Naive B cell (primary cell): ENCODE measurements at regions not wholly inside any gene's neighbourhood (a gene's known extent, or its start where the extent isn't known, plus 50 kb on each side); places are given as distances from the start of the nearest gene placed in this dataset.
A peak's percentile ranks its signal among the peaks of the same experiment; 100 is the strongest.

Source experiments
- ATAC-seq, 2 donors: fragments of 150-1000 bp; cut with Tn5 transposase; 2 replicates each; pipeline ENCODE4 v1.10.0; 2021; ENCODE audit warnings: low read depth in 2 of 2, mild to moderate bottlenecking in 2 of 2, moderate library complexity in 2 of 2
- DNase-seq: peaks from one replicate; pipeline ENCODE4 v3.0.0; 2022
- H3K27ac Mint-ChIP-seq, 6 donors: one replicate each; pipeline ENCODE4 v1.8.0; 2020 to 2022; ENCODE audit warnings: mild to moderate bottlenecking in 6 of 6, mixed read lengths in 6 of 6, moderate library complexity in 5 of 6, inconsistent platforms in 2 of 6
- H3K27me3 Mint-ChIP-seq, 3 donors: one replicate each; pipeline ENCODE4 v1.8.0; 2021 to 2022; ENCODE audit warnings: mixed read lengths in 3 of 3, mild to moderate bottlenecking in 1 of 3
- H3K36me3 Mint-ChIP-seq, 2 donors: one replicate each; pipeline ENCODE4 v1.8.0; 2020 to 2022; ENCODE audit warnings: mixed read lengths in 2 of 2, inconsistent platforms in 1 of 2, mild to moderate bottlenecking in 1 of 2
- H3K4me1 Mint-ChIP-seq, 3 donors: one replicate each; pipeline ENCODE4 v1.8.0; 2020 to 2022; ENCODE audit warnings: mixed read lengths in 3 of 3, inconsistent platforms in 1 of 3, mild to moderate bottlenecking in 1 of 3, moderate library complexity in 1 of 3
- H3K4me3 Mint-ChIP-seq, 8 donors: one replicate each; pipeline ENCODE4 v1.8.0; 2020 to 2022; ENCODE audit warnings: mild to moderate bottlenecking in 8 of 8, mixed read lengths in 8 of 8, moderate library complexity in 8 of 8, inconsistent platforms in 2 of 8
- H3K9me3 Mint-ChIP-seq, 7 donors: one replicate each; pipeline ENCODE4 v1.8.0; 2020 to 2022; ENCODE audit warnings: mixed read lengths in 7 of 7, mild to moderate bottlenecking in 5 of 7, inconsistent platforms in 2 of 7, moderate library complexity in 1 of 7

DNA sequence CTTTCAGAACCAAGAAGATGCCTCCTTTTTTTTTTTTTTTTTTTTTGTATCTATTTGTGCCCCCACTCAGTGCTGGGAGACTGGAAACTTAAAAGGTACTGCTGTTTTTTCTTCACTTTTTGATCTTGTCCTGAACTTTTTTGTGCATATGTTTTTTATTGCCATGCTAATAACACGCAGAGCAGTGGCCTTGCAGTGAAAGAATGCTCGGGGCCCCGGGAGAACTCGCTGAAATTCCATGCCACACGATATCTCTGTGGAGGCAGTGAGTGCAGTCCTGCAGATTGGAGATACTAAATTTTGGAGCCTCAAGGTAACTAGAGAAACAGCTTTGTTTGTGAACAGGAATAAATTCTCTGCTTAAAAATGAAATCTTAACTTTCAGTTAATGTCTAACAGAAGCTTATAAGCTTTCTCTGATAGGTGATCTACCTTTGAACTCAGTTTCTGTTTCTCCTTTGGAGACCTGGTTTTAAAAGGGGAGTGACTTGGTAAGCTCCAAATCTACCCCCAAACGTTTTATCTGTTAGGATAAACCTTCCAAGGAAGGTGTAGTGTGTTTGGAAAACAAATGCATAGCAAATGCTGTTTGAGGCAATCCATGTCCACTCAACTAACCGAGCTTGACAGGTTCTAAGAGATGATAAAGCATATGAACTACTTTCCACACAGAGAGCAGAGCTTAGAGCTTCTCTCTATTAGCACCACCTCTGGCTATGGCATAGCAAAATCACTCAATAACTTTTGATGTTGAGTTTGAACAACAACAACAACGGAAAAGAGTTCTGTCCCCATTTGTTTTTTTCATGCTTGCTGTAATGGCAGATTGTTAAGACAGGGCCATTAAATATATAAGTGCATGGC, 113.7 kb upstream of the PLXNA2 start:
- no peak for DNase-seq
- peaks cover 7 to 17% (median 10%) of the 10 kb centered on the region in 3 donors for H3K27me3 Mint-ChIP-seq
- H3K27ac Mint-ChIP-seq, result no peak overlapping the region
- ATAC-seq, result no peak
- H3K36me3 Mint-ChIP-seq, result no peaks in the 10 kb centered on the region
- no peaks in the 10 kb centered on the region for H3K4me1 Mint-ChIP-seq
- no peak overlapping the region for H3K4me3 Mint-ChIP-seq
- H3K9me3 Mint-ChIP-seq, result peaks cover 0 to 6% (median 0%) of the 10 kb centered on the region in 7 donors

DNA sequence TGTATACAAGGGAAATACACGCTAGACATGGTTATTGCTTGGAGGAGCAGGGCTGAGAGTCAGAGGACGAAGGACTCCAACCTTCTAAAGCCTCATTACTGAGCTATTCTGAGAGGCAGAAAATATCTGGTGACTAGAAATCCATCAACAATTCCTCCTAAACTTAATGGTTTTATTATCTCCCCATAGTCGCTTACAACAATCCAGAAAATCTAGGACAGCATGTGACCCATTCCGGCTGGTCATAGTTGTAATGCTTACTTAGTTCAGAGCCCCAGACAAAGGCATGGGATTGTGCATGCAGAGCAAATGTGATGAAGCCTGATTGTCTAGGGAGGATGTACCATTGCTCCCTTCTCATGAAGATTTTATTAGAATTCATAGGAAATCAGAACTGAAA, 114.5 kb upstream of the PLXNA2 start:
- Mint-ChIP-seq H3K27me3 (peaks cover 15 to 17% (median 15%) of the 10 kb centered on the region in 3 donors), H3K4me3 (no peak overlapping the region), H3K9me3 (peaks cover 0 to 6% (median 0%) of the 10 kb centered on the region in 7 donors), H3K4me1 (no peaks in the 10 kb centered on the region), H3K36me3 (no peaks in the 10 kb centered on the region), H3K27ac (no peak overlapping the region)
- ATAC-seq (no peak), DNase-seq (no peak)

DNA sequence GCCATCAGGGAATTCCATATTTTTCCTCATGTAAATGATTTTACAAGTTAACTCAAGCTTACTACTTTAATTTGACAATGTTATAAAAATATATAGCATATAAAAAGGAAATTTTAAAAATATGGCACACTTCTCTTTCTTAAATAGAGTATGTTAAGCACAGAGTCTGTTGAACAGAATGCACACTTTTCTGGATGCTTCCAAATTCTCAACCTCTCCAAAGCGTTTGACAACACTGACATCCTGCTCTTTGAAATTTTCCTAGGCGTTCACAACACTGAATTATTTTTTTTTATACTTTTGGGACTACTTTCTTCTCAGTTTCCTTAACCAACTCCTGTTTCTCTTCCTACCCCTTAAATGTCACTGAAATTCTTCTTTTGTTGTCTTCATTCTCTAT, 117.8 kb upstream of the PLXNA2 start:
- peaks cover 0 to 2% (median 0%) of the 10 kb centered on the region in 7 donors for H3K9me3 Mint-ChIP-seq
- no peaks in the 10 kb centered on the region for H3K4me1 Mint-ChIP-seq
- peak overlapping the region in 1 of 6 donors; percentile 51 for H3K27ac Mint-ChIP-seq
- H3K36me3 Mint-ChIP-seq, result no peaks in the 10 kb centered on the region
- ATAC-seq, result no peak
- peaks cover 15 to 17% (median 15%) of the 10 kb centered on the region in 3 donors for H3K27me3 Mint-ChIP-seq
- no peak overlapping the region for H3K4me3 Mint-ChIP-seq
- no peak for DNase-seq

DNA sequence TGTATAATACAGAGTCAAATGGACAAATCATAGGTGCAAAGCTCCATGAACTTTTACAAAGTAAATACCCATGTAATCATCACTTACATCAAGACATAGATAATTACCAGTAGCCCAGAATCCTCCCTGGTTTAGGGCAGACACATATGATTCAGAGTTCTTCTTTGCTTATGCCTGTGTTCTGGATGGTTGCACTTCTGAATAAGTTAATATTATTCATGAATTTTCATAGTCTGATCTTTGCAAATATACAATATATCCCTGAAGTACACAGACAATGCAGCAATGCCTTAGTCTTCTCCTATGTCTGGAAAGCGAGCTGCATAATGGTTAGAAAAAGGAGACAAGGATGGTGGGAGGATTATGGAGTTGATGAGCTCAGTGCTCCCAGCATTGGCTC, 122.4 kb upstream of the PLXNA2 start:
- peaks cover 0 to 2% (median 0%) of the 10 kb centered on the region in 7 donors for H3K9me3 Mint-ChIP-seq
- DNase-seq (no peak), ATAC-seq (no peak)
- H3K27ac Mint-ChIP-seq, result no peak overlapping the region
- H3K27me3 Mint-ChIP-seq, result peaks cover 10 to 15% (median 15%) of the 10 kb centered on the region in 3 donors
- H3K4me1 Mint-ChIP-seq, result peaks cover 6 to 10% (median 10%) of the 10 kb centered on the region in 3 donors
- H3K4me3 Mint-ChIP-seq, result no peak overlapping the region
- no peaks in the 10 kb centered on the region for H3K36me3 Mint-ChIP-seq

DNA sequence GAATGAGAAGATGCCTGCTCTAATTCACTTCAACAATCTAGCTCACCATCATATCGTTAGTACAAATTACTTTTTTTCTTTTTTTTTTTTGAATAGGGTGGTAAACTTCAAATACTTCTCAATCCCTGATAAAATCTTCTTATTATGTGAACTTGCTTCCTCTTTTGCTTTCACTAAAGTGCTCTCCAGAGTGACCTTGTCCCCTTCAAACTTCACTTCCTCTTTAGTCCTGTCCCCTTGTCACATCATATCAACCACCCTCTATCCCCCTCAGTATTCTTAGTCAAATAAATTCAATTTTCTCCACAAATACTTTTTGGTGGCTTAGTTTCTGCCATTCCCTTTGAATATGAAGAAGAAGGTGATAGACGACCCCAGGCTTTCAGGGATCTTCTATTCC, 124.9 kb upstream of the PLXNA2 start:
- no peak for DNase-seq
- ATAC-seq, result no peak
- Mint-ChIP-seq H3K27ac (peak overlapping the region in 1 of 6 donors; percentile 62), H3K4me1 (peaks cover 6 to 10% (median 10%) of the 10 kb centered on the region in 3 donors), H3K9me3 (peaks cover 0 to 2% (median 0%) of the 10 kb centered on the region in 7 donors), H3K27me3 (no peaks in the 10 kb centered on the region), H3K36me3 (no peaks in the 10 kb centered on the region), H3K4me3 (peak overlapping the region in 2 of 8 donors; percentile 2 to 41)

DNA sequence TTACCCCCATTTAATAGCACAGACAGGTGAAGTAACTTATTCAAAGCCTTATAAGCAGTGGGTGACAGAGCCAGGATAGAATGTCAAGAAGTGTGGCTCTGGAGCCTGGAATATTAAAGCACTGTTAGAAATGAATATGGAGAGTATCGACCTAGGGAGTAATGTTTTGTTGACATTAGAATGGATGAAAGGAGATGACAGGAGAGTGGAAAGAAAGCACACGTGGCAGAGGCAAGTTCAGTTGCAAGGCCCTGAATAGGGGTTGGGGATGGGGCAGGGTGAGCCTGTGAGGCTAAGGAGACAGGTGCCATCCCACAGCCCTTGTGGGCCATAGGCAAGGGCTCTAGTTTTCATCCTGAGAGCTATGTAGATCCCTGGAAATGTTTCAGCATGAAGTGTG, 125.5 kb upstream of the PLXNA2 start:
- Mint-ChIP-seq H3K27me3 (no peaks in the 10 kb centered on the region), H3K9me3 (no peaks in the 10 kb centered on the region), H3K4me3 (no peak overlapping the region), H3K4me1 (peaks cover 6 to 10% (median 10%) of the 10 kb centered on the region in 3 donors), H3K27ac (no peak overlapping the region), H3K36me3 (no peaks in the 10 kb centered on the region)
- ATAC-seq (no peak), DNase-seq (no peak)

DNA sequence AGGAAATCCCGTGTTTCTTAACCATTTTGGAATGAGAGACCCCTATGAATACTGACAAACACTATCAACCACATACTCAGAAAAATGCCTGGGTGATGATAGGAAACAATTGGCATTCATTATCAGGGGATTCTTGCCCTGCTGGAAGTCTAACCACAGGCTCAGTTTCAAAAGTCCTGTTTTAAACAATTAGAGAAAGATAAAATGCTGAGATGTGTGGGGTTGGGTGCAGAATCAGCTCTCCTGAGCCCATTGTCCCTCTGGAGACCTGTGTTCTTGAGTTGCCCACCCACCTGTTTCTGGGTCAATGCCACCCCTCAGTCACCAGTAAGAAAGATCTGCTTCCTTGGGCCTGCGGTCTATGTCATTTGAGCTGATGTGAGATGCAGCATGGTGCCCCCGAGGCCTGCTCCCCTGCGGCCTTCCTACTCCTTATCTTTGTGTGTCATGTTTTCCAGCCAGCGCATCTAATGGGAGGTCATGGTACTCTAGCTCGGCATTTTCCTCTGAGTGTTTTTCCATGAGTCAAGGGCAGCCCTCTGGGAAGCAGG, 130.3 kb upstream of the PLXNA2 start:
- Mint-ChIP-seq H3K4me3 (no peak overlapping the region), H3K36me3 (no peaks in the 10 kb centered on the region), H3K4me1 (no peaks in the 10 kb centered on the region), H3K27me3 (no peaks in the 10 kb centered on the region), H3K27ac (peak overlapping the region in 1 of 6 donors; percentile 33), H3K9me3 (no peaks in the 10 kb centered on the region)
- ATAC-seq (no peak), DNase-seq (no peak)

DNA sequence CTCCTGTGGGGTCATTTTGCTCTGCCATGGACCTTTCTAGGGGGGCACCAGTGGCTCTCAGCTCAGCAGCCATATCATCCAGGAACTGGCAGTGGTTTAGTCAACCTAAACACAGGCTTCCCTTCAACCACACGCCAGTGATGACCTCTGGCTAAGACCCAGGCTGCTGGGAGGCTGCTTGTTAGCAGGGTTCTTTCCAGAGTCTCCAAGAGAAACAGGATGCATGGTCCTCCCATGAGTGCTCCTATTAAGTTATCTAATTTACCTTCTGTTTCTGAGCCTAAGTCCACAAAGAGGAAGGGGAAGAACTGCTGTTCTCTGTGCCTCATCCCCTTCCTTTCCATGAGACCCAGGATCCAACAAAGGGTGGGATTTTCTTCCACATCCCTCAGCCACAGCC, 137.3 kb upstream of the PLXNA2 start:
- ATAC-seq (no peak), DNase-seq (no peak)
- no peaks in the 10 kb centered on the region for H3K27me3 Mint-ChIP-seq
- no peak overlapping the region for H3K27ac Mint-ChIP-seq
- peak overlapping the region in 1 of 8 donors; percentile 36 for H3K4me3 Mint-ChIP-seq
- no peaks in the 10 kb centered on the region for H3K36me3 Mint-ChIP-seq
- no peaks in the 10 kb centered on the region for H3K4me1 Mint-ChIP-seq
- peaks cover 0 to 4% (median 0%) of the 10 kb centered on the region in 7 donors for H3K9me3 Mint-ChIP-seq

DNA sequence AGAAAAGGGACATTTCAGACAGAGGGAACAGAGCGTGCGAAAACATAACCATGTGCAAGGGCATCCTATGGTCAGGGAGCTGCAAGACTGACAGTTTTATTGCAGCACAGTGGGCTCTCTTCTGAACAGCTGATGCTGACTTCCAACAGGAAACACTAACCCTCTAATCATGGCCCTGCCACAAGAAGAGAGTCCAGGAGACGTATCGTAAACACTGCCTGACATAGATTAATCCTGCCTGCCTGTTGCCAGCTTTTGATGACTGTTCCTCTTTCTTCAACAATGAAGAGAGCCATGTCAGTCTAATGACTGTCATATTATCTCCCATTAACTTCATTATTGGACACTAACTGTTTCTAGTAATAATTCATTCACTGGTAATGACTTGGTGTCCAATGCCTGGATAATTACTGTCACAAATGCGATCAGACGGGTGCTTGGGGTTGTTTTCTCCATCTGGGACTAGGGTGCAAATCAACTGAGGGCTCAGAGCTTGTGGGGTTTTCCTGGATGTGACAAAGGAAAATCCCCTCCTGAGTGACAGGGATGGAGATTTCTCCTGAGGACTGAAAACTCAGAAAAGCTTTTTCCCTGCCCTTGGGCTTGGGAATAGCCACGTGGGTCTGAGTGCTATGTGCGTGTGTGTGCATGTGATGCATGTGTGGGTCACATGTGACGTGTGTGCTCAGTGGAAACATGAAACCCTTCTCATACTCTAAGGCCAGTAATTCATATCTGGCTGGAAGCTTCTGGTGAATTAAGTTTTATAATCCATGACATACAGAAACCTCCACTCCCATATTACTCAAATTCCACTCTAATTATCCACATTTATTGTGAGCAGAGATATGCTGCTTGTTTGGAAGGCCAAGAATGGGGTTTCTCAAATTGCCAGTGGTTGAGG, 144.0 kb upstream of the PLXNA2 start:
- no peak for DNase-seq
- ATAC-seq, result no peak
- peaks cover 0 to 4% (median 0%) of the 10 kb centered on the region in 7 donors for H3K9me3 Mint-ChIP-seq
- peaks cover 0 to 4% (median 0%) of the 10 kb centered on the region in 3 donors for H3K27me3 Mint-ChIP-seq
- no peaks in the 10 kb centered on the region for H3K36me3 Mint-ChIP-seq
- H3K4me1 Mint-ChIP-seq, result peaks cover 0 to 5% (median 0%) of the 10 kb centered on the region in 3 donors
- H3K4me3 Mint-ChIP-seq, result no peak overlapping the region
- H3K27ac Mint-ChIP-seq, result no peak overlapping the region

DNA sequence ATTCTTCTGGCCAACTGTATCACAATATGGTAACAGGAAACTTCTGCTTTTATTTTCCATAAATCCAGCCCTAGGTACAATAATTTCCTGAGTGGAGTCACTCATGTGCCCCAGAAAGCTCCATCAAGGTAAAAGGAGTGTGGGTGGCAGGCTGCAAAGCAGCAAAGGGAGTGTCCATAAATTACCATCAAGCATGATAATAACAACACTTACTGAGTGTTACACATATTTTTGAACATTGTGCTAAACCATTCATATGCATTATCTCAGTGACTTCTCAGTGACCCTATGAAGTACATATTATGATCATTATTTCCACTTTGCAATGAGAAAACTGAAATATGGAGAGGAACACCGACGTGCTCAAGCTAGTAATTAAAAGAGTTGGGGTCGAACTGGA, 149.2 kb upstream of the PLXNA2 start:
- H3K4me3 Mint-ChIP-seq, result no peak overlapping the region
- H3K36me3 Mint-ChIP-seq, result no peaks in the 10 kb centered on the region
- H3K9me3 Mint-ChIP-seq, result peaks cover 0 to 5% (median 0%) of the 10 kb centered on the region in 7 donors
- ATAC-seq, result no peak
- no peak for DNase-seq
- no peaks in the 10 kb centered on the region for H3K27me3 Mint-ChIP-seq
- no peak overlapping the region for H3K27ac Mint-ChIP-seq
- no peaks in the 10 kb centered on the region for H3K4me1 Mint-ChIP-seq

DNA sequence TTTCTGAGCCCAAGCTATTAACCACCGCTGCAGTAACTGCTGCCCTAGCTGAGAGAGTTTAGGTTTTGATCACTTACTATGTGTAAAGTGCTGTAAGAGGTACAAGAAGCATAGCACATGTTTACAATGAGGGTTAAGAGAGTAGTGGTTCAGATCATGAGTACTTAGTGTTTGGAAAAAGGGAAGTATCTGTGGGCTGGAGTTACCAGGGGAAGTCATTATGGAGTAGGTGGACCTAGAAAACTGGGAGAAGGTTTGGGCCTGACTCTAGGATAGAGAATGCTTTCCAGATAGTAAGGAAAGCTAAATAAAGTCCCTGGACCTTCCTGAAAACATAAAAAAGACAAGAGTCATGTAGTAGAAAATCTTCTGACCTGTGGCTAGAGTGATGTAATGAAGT, 149.6 kb upstream of the PLXNA2 start:
- Mint-ChIP-seq H3K9me3 (peaks cover 0 to 5% (median 0%) of the 10 kb centered on the region in 7 donors), H3K36me3 (no peaks in the 10 kb centered on the region), H3K4me1 (no peaks in the 10 kb centered on the region), H3K27me3 (no peaks in the 10 kb centered on the region), H3K4me3 (no peak overlapping the region), H3K27ac (no peak overlapping the region)
- DNase-seq (no peak), ATAC-seq (no peak)

DNA sequence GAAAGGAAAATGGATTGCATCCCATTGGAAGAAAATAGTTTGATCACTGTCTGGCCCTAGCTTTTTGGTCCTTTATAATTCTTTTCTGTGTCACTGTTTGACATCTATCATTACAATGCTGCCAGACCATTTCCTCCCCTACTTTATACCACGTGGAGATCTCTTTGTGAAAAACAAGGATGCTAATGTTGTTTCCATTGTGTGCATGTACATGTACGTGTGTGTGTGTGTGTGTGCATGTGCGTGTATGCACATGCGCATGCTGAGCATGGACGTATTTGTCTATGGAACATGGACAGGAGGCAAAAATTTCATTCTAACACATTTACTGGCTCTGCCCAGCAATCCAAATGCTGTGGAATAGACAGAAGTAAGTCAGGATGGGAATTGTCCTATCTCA, 153.1 kb upstream of the PLXNA2 start:
- Mint-ChIP-seq H3K27me3 (no peaks in the 10 kb centered on the region), H3K36me3 (no peaks in the 10 kb centered on the region), H3K4me1 (no peaks in the 10 kb centered on the region), H3K9me3 (peaks cover 0 to 3% (median 0%) of the 10 kb centered on the region in 7 donors), H3K27ac (no peak overlapping the region), H3K4me3 (no peak overlapping the region)
- DNase-seq (no peak), ATAC-seq (no peak)

DNA sequence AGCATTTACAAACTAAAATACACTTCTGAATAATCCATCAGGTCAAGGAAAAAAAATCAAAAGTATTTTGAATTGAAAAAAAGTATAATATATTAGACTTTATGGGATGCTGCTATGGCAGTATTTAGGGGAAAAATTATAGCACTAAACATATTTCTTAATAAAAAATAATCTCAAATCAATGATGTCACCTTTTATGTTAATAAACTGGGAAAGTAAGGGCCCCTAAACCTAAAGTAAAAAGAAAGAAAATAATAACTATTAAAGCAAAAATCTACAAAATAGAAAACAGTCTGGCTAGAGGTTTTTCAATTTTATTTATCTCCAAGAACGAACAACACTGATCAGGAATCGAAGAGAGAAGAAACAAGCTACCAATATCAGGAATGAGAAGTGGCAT, 160.8 kb upstream of the PLXNA2 start:
- Mint-ChIP-seq H3K27me3 (peaks cover 0 to 13% (median 5%) of the 10 kb centered on the region in 3 donors), H3K27ac (no peak overlapping the region), H3K4me1 (no peaks in the 10 kb centered on the region), H3K9me3 (no peaks in the 10 kb centered on the region), H3K36me3 (no peaks in the 10 kb centered on the region), H3K4me3 (no peak overlapping the region)
- no peak for DNase-seq
- ATAC-seq, result no peak
